ENCODE measurements at regions not wholly inside any gene's neighbourhood (a gene's known extent, or its start where the extent isn't known, plus 50 kb on each side); places are given as distances from the start of the nearest gene placed in this dataset.

DNA sequence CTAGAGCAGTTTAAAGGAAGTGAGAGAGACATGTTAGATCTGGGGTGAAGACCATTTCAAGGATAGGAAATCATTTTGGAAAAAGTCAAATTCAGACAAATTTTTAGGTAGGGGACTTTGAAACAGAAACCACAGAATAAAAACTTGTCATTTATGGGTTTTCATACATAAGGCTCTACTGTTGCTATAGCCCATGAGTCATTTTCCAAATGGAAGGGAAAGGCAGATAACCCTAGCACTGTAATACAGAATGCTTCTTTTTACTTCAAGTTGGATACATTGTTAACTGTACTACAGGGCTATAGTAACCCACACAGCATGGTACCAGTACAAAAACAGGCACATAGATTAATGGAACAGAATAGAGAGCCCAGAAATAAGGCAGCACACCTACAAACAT lies 455.4 kb downstream of the EBF1 start:
- H3K4me3 Mint-ChIP-seq = no peak overlapping the region
- H3K27me3 Mint-ChIP-seq = peaks cover 1% of the 10 kb centered on the region
- no peaks in the 10 kb centered on the region for H3K4me1 Mint-ChIP-seq
- H3K9me3 Mint-ChIP-seq = no peaks in the 10 kb centered on the region
- no peaks in the 10 kb centered on the region for H3K36me3 Mint-ChIP-seq (ENCODE audit: low read depth)
- ATAC-seq (no peak), DNase-seq (no peak)
- H3K27ac Mint-ChIP-seq = no peak overlapping the region

DNA sequence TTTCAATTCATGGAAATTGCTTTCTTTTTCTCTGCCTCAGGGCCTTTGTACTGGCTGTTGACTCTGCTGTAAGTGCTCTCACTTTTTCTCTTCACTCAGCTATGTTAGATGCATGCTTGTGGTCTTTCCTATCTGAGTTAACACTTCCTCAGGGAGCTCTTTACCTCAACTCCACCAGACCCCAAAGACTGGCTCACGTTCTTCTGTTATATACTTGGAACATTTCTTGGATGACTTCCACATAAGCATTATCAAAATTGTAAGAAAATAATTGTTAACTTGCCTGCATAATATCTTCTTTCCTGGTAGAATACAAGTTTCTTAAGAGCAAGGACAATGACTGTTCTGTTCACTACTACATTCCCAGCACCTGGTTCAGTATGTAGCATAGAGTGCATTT lies 455.9 kb downstream of the EBF1 start:
- ATAC-seq (no peak), DNase-seq (no peak)
- Mint-ChIP-seq H3K4me1 (no peaks in the 10 kb centered on the region), H3K27me3 (no peaks in the 10 kb centered on the region), H3K9me3 (no peaks in the 10 kb centered on the region), H3K36me3 (ENCODE audit: low read depth) (no peaks in the 10 kb centered on the region), H3K4me3 (no peak overlapping the region), H3K27ac (no peak overlapping the region)

DNA sequence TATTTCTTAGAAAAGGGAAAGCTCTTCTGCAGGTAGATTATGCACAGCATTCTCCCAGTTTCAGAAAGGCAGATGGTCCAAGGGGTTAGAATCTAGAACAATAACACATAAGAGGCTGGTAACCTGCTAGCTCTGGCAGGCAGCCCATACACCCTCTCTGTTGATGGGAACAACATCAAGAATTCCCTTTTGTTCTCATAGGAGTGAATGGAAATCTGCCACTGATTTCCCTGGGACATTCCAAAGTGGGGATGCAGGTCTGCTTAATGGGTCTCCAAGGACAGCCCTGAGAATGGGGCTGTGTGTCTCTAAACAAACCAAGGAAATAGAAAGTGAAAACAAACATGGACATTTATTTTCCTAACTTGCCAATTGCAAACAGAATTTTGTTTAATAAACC lies 456.8 kb downstream of the EBF1 start:
- DNase-seq (no peak), ATAC-seq (no peak)
- no peaks in the 10 kb centered on the region for H3K9me3 Mint-ChIP-seq
- no peak overlapping the region for H3K27ac Mint-ChIP-seq
- no peaks in the 10 kb centered on the region for H3K27me3 Mint-ChIP-seq
- no peak overlapping the region for H3K4me3 Mint-ChIP-seq
- no peaks in the 10 kb centered on the region for H3K4me1 Mint-ChIP-seq
- no peaks in the 10 kb centered on the region for H3K36me3 Mint-ChIP-seq (ENCODE audit: low read depth)

DNA sequence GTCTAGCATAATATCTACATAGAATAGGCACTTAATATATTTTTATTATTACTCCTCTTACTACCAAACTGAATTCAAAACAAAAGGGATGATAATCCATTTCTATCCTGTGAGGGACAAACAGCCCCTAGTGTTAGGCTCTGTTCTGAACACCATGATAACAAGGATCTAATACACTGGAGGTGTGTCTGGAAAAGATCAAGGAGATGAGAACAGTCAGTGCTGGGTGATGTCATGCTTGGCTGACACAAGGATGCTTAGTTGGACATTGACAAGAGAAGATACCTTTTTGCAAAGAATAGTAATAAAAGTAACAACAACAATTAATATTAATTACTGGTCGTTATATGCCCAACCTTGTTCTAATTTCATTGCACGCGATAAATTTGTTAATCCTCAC lies 458.7 kb downstream of the EBF1 start:
- ATAC-seq = no peak
- no peak for DNase-seq
- Mint-ChIP-seq H3K27me3 (no peaks in the 10 kb centered on the region), H3K36me3 (ENCODE audit: low read depth) (no peaks in the 10 kb centered on the region), H3K4me3 (no peak overlapping the region), H3K4me1 (no peaks in the 10 kb centered on the region), H3K9me3 (no peaks in the 10 kb centered on the region), H3K27ac (no peak overlapping the region)

DNA sequence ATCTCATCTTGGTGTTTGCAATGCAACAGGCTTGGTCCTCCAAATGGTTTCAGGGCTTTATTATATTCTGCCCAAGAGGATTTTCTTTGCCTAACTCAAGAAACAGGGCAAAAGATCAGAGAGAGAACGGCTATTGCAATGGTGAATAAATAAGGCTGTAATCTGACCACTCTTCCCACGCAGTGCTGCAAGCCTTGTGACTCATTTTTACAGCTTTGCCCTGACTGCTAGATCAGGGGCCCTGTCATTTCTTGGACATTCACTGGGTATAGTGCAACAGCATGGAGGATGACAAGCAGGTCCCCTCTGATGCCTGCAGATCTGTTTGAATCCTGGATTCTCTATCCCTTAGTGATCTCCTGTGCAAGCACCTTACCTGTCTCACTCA lies 459.1 kb downstream of the EBF1 start:
- no peak for ATAC-seq
- Mint-ChIP-seq H3K27me3 (no peaks in the 10 kb centered on the region), H3K4me3 (no peak overlapping the region), H3K27ac (no peak overlapping the region), H3K36me3 (ENCODE audit: low read depth) (no peaks in the 10 kb centered on the region), H3K4me1 (no peaks in the 10 kb centered on the region), H3K9me3 (no peaks in the 10 kb centered on the region)
- no peak for DNase-seq

DNA sequence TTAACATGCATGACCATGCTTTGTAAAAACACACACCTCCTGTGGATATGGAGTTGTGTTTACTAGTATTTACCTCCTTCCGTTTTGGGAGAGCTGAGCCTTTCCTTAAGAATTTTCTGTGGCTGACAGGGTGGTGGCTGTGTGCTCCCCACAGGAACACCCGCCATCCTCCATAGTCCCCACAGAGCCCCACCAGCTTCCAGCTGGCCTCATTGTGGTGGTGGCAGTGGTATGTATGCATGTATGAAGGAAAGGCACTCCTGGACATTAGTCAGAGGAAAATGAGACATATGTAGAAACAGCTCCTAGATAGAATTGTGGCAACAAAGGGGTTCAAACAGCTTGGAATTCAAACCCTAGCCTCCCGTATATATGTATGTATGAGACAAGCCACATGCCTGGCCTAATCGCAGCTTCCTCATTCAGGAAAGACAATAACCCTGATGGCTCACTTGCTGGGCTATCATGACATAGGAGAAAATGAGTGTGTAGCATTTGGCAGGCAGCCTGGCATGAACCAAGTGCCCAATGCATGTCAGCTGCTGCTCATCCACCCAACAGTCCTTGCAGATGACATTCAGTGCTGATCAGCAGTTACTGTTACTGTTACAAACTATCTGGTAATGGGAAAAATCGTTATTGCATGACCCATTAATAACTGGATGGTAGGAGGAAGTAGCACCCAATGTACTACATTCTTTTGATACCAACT lies 459.7 kb downstream of the EBF1 start:
- Mint-ChIP-seq H3K4me1 (no peaks in the 10 kb centered on the region), H3K36me3 (ENCODE audit: low read depth) (no peaks in the 10 kb centered on the region), H3K27ac (no peak overlapping the region), H3K4me3 (no peak overlapping the region), H3K9me3 (no peaks in the 10 kb centered on the region), H3K27me3 (no peaks in the 10 kb centered on the region)
- ATAC-seq (no peak), DNase-seq (no peak)

DNA sequence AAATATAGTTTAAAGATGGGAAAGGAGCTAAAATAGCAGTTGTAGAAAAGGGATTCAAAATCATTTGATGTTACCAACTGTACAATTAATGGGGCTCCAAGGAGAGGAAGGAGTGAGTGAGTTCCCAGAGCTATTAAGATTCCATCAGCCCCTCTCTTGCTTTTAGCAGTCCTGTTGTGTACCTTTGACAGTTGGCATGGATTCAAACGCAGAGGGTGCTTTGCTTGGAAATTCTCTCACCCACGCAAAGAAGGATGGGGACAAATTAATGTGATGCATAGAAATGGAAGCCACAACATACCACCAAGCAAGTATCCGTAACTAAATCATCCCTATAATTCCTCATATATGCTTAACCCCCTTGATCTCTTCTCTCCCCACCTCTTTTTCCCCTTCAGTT lies 461.3 kb downstream of the EBF1 start:
- ATAC-seq (no peak), DNase-seq (no peak)
- H3K27ac Mint-ChIP-seq = no peak overlapping the region
- H3K4me1 Mint-ChIP-seq = no peaks in the 10 kb centered on the region
- H3K36me3 Mint-ChIP-seq (ENCODE audit: low read depth) = no peaks in the 10 kb centered on the region
- no peaks in the 10 kb centered on the region for H3K27me3 Mint-ChIP-seq
- H3K9me3 Mint-ChIP-seq = no peaks in the 10 kb centered on the region
- no peak overlapping the region for H3K4me3 Mint-ChIP-seq

DNA sequence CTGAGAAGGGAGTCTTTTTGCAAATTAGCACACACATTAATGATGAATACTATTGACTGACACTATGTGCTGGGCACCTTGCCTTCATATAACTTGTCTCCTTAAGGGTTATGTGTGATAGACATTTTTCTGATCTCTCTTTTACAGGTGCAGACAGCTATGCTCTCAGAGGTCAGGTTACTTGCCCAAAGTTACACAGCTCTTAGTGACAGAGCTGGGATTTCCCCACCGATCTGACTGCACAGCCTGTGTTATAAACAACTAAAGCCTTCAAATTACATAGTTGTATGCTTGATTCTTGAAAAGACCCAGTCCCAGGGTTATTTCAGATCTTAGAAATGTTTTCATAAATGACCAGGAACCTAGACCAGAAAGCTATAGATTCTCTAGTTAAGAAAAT lies 462.7 kb downstream of the EBF1 start:
- Mint-ChIP-seq H3K27me3 (no peaks in the 10 kb centered on the region), H3K36me3 (ENCODE audit: low read depth) (no peaks in the 10 kb centered on the region), H3K4me3 (no peak overlapping the region), H3K9me3 (no peaks in the 10 kb centered on the region), H3K4me1 (no peaks in the 10 kb centered on the region), H3K27ac (no peak overlapping the region)
- DNase-seq = no peak
- ATAC-seq = no peak

DNA sequence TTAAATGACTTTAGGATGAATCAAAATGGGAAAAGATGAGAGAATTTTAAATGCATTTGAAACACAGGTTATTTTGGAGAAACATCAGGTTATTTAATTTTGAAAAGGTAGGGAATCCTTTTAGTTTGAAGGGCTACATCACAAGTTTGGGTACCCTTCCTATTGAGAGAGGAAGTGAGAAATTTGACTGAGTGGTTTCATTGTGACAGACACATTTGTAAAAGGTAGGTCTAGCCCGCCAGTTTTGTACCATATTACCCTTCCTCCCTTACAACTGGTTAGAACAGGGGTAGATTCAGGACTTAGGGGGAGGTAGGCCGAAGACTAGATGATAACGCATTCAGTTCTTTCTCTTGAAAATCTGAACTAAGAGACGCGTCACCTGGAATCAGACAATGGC lies 464.2 kb downstream of the EBF1 start:
- H3K27me3 Mint-ChIP-seq = no peaks in the 10 kb centered on the region
- H3K9me3 Mint-ChIP-seq = no peaks in the 10 kb centered on the region
- ATAC-seq (no peak), DNase-seq (no peak)
- no peak overlapping the region for H3K27ac Mint-ChIP-seq
- no peaks in the 10 kb centered on the region for H3K36me3 Mint-ChIP-seq (ENCODE audit: low read depth)
- H3K4me3 Mint-ChIP-seq = no peak overlapping the region
- no peaks in the 10 kb centered on the region for H3K4me1 Mint-ChIP-seq

DNA sequence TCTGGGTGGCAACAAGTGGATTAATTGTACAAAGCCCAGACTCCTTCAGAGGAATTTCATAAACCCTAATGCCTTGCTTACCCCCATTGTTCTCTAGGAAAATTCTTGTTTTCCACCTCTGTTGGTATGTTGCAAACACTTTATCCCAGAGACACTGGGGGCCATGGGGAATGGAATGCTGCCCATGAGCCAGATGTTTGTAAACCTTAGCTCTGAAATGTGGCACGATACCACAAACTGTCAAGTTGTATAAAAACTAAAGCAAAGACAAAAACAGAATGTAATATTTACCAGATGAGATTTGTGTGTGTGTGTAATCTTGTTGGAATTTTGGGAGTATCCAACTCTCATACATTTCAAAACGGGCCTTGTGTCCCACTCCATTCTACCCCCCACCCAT lies 465.0 kb downstream of the EBF1 start:
- Mint-ChIP-seq H3K4me3 (no peak overlapping the region), H3K27ac (no peak overlapping the region), H3K27me3 (peaks cover 4% of the 10 kb centered on the region), H3K36me3 (ENCODE audit: low read depth) (no peaks in the 10 kb centered on the region), H3K4me1 (no peaks in the 10 kb centered on the region), H3K9me3 (no peaks in the 10 kb centered on the region)
- DNase-seq (no peak), ATAC-seq (no peak)

DNA sequence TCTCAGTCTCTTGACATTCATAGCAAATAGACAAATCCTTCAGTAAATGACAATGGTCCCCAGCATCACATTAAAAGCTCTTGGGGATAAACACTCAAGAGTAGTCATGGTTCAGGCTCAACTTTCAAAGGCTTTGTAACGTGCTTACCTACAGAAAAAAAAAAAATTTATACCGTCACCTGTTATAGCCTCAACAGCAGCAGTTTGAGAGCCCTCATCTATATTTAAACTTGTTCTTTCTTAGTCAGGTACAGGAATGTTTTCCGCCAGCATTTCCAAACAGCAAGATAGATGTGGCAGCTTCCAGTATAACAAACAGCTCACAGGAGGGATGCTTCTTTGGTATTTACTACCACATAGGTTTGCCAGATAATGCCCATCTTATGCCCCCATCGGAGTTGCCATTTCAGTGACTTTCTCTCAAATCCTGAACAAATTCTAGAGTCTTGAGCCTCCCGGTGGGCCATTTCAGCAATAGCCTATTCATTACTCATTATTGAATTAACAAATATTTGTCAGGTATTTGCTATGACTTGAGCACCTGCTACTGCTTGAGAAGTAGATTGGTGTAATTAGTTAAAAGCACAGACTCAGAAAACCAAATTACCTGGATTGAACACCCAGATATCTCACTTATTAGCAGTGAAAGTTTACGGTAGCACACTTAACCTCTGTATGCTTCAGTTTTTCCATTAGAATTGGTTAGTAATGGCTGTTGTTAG lies 470.0 kb downstream of the EBF1 start:
- H3K27ac Mint-ChIP-seq = no peak overlapping the region

DNA sequence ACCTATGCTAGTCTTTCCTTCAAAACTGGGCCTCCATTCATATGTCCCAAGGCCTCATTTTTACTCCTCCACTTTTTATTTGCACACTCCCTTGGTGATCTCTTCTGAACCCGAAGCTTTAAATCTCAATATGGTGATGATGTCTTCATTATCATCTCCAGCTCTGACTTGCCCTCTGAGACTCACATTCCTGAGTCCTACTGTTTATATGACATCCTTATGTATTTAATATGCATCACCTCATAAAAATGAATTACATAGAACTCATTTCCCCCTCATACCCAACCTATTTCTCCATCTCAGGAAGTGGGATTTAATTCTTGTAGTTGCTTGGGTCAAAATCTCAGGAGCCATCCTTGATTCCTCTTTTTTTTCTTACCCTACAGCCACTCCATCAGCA lies 473.0 kb downstream of the EBF1 start:
- Mint-ChIP-seq H3K4me1 (no peaks in the 10 kb centered on the region), H3K36me3 (ENCODE audit: low read depth) (no peaks in the 10 kb centered on the region), H3K4me3 (no peak overlapping the region), H3K27ac (no peak overlapping the region), H3K9me3 (no peaks in the 10 kb centered on the region), H3K27me3 (peaks cover 4% of the 10 kb centered on the region)
- DNase-seq (no peak), ATAC-seq (no peak)

More for the DNA sequence above, 470.0 kb downstream of the EBF1 start:
- ATAC-seq (no peak), DNase-seq (no peak)
- Mint-ChIP-seq H3K36me3 (ENCODE audit: low read depth) (no peaks in the 10 kb centered on the region), H3K4me1 (no peaks in the 10 kb centered on the region), H3K4me3 (no peak overlapping the region), H3K27me3 (peaks cover 4% of the 10 kb centered on the region), H3K9me3 (no peaks in the 10 kb centered on the region)

DNA sequence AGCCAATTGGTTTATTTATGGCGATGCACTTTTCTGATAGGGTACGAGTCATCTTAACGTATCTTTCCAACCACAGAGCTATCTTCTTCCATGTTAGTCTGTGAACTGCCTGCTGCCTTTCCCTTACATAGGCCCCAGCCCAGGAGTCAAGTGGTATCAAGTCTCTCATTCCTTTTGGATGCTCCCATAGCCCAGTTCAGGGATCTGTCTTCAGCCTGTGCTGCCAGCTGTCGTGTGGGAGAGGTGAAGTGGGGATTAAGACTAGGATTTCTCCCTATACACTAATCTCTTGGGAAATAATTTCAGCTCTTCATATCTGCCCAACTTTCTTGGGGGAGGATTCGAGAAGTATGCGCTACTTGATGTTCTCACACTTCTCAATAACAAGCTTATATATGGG lies 475.7 kb downstream of the EBF1 start:
- Mint-ChIP-seq H3K36me3 (ENCODE audit: low read depth) (no peaks in the 10 kb centered on the region), H3K4me1 (no peaks in the 10 kb centered on the region)

DNA sequence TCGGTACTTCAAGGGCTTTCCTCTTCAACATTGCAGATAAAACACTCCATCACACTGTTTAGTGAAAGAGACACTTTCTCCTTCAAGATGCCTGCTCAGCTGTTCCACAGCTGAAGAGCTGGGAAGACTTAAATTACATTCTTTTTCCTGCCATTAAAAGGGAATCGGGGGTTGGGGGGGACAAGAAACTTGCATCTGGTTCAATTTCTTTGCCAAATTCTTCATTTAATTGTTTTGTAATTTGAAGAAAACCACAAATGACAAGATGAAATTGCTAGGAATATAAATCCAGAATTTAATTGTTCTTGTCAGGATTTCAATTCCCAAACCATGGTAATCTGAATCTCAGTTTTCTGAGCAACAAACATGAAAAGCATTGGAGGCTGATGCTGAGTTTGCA lies 478.3 kb downstream of the EBF1 start:
- DNase-seq (no peak), ATAC-seq (no peak)
- H3K36me3 Mint-ChIP-seq (ENCODE audit: low read depth) = no peaks in the 10 kb centered on the region
- H3K27ac Mint-ChIP-seq = no peak overlapping the region
- no peaks in the 10 kb centered on the region for H3K27me3 Mint-ChIP-seq
- no peaks in the 10 kb centered on the region for H3K4me1 Mint-ChIP-seq
- no peaks in the 10 kb centered on the region for H3K9me3 Mint-ChIP-seq
- H3K4me3 Mint-ChIP-seq = no peak overlapping the region

More for the DNA sequence above, 475.7 kb downstream of the EBF1 start:
- no peaks in the 10 kb centered on the region for H3K9me3 Mint-ChIP-seq
- H3K4me3 Mint-ChIP-seq = no peak overlapping the region
- no peak for DNase-seq
- H3K27ac Mint-ChIP-seq = no peak overlapping the region
- no peaks in the 10 kb centered on the region for H3K27me3 Mint-ChIP-seq
- no peak for ATAC-seq

DNA sequence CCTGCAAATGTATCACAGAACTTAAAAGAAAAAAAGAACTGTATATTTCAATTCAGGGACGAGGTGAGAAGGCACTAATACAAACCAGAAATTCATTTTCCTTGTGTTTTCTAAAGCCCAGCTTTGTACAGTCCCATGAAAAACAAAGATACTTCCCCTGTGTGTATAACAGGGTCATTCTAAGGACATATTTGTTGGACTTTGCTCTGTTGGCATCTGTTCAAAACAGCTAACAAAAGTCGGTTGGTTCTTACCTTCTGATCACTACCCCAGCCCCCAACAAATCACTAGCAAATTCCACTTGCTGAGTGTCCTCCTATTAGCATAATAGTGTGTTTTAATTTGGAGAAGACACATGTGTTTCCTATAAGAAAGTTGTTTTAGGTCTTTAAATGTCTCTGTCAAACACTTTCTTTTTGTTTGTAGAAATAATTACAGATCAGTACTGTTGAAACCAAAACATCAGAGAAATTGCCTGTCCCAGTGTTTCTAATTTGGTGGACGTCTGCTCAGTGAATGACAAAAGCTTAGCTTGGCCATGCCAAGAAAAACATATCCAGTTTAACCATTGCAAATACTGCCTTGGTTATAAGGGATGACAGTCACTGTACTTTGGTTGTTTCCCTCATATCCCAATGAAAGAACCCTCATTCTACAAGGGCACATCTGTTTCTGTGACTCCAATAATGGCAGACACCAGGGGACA lies 480.5 kb downstream of the EBF1 start:
- Mint-ChIP-seq H3K4me3 (no peak overlapping the region), H3K9me3 (no peaks in the 10 kb centered on the region), H3K36me3 (ENCODE audit: low read depth) (no peaks in the 10 kb centered on the region), H3K27me3 (peaks cover 2% of the 10 kb centered on the region), H3K4me1 (no peaks in the 10 kb centered on the region), H3K27ac (no peak overlapping the region)
- no peak for ATAC-seq
- DNase-seq = no peak
